Karpas-422 (cell line): ENCODE measurements at regions not wholly inside any gene's neighbourhood (a gene's known extent, or its start where the extent isn't known, plus 50 kb on each side); places are given as distances from the start of the nearest gene placed in this dataset.

ENCODE experiments used
- DNase-seq: peaks from one replicate; pipeline ENCODE4 v3.0.0-alpha.2; 2015
- H2AFZ ChIP-seq: fragments of 200-600 bp; sonication (generic); 2 replicates; pipeline ENCODE4 v1.6.1; 2014; ENCODE audit warnings: antibody characterized with exemption, low read length, mixed read lengths
- H3K27ac ChIP-seq: fragments of 200-600 bp; sonication (generic); 2 replicates; pipeline ENCODE4 v1.5.1; 2014; ENCODE audit warnings: mild to moderate bottlenecking, low read length, moderate library complexity
- H3K27me3 ChIP-seq: fragments of 200-600 bp; sonication (generic); 2 replicates; pipeline ENCODE4 v1.6.1; 2014; ENCODE audit warnings: low read length, mixed read lengths
- H3K36me3 ChIP-seq: fragments of 200-600 bp; sonication (generic); 2 replicates; pipeline ENCODE4 v1.6.1; 2014; ENCODE audit warnings: low read length, mixed read lengths; ENCODE audit not compliant: insufficient read depth
- H3K4me1 ChIP-seq: fragments of 200-600 bp; sonication (generic); 2 replicates; pipeline ENCODE4 v1.6.1; 2014; ENCODE audit warnings: mild to moderate bottlenecking, low read length, mixed read lengths
- H3K4me2 ChIP-seq: fragments of 200-600 bp; sonication (generic); 2 replicates; pipeline ENCODE4 v1.6.1; 2014; ENCODE audit warnings: low read length, low read depth, mild to moderate bottlenecking; ENCODE audit not compliant: poor library complexity, severe bottlenecking
- H3K4me3 ChIP-seq: fragments of 200-600 bp; sonication (generic); 2 replicates; pipeline ENCODE4 v1.5.1; 2014; ENCODE audit warnings: mild to moderate bottlenecking, antibody characterized with exemption, low read length, mixed read lengths
- H3K79me2 ChIP-seq: fragments of 200-600 bp; sonication (generic); 2 replicates; pipeline ENCODE4 v1.6.1; 2014; ENCODE audit warnings: mild to moderate bottlenecking, low read length, mixed read lengths
- H3K9ac ChIP-seq: fragments of 200-600 bp; sonication (generic); 2 replicates; pipeline ENCODE4 v1.6.0; 2014; ENCODE audit warnings: low read length
- H3K9me2 ChIP-seq: fragments of 200-600 bp; sonication (generic), shearing (Covaris generic); replicated peaks from 2 replicates; pipeline ENCODE4 v1.6.0; 2014; ENCODE audit warnings: mild to moderate bottlenecking, low read length, moderate library complexity; ENCODE audit not compliant: insufficient read depth
- H3K9me3 ChIP-seq: fragments of 300-700, 200-600 bp; sonication (generic); 2 replicates; pipeline ENCODE4 v1.6.1; 2014; ENCODE audit warnings: low read length, mixed read lengths
- H4K20me1 ChIP-seq: fragments of 200-600 bp; sonication (generic); 2 replicates; pipeline ENCODE4 v1.6.1; 2014; ENCODE audit warnings: mild to moderate bottlenecking, antibody characterized with exemption, low read length, low read depth; ENCODE audit not compliant: insufficient read depth

GRCh38 chr5:142259758-142260157 is 65.1 kb downstream of the SPRY4 start:
- H3K27me3 ChIP-seq: no peaks in the 10 kb centered on the region
- no peaks in the 10 kb centered on the region for H3K79me2 ChIP-seq
- no peak for DNase-seq
- H3K36me3 ChIP-seq: no peaks in the 10 kb centered on the region
- H3K4me2 ChIP-seq: no peak overlapping the region
- no peak overlapping the region for H2AFZ ChIP-seq
- no peak overlapping the region for H3K27ac ChIP-seq
- no peaks in the 10 kb centered on the region for H3K9me3 ChIP-seq
- no peak overlapping the region for H3K4me3 ChIP-seq
- no peak overlapping the region for H3K9ac ChIP-seq
- no peaks in the 10 kb centered on the region for H4K20me1 ChIP-seq
- H3K4me1 ChIP-seq: no peaks in the 10 kb centered on the region
- H3K9me2 ChIP-seq: no peaks in the 10 kb centered on the region

DNA sequence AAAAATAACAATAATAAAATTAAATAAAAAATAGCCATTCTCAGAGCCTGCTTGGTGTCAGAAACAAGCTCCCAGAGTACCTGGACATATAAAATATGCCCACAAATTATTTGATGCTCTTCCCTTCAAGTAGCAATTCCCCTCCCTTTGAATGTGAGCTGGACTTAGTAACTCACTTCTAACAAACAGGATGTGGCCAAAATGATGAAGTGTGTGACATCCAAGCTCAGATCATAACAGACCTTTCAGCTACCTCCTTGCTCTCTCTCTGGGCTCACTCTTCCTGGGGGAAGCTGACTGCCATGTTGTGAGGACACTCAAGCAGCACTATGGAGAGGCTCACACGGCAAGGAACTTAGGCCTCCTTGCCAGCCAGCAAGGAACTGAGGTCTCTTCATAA is 69.0 kb downstream of the SPRY4 start:
- Histone ChIP-seq H3K9me2 (no peaks in the 10 kb centered on the region), H3K27ac (no peak overlapping the region), H3K4me2 (no peak overlapping the region), H3K27me3 (no peaks in the 10 kb centered on the region), H4K20me1 (no peaks in the 10 kb centered on the region), H3K79me2 (no peaks in the 10 kb centered on the region), H3K9ac (no peak overlapping the region), H3K9me3 (no peaks in the 10 kb centered on the region), H2AFZ (no peak overlapping the region), H3K4me3 (no peak overlapping the region), H3K4me1 (no peaks in the 10 kb centered on the region), H3K36me3 (no peaks in the 10 kb centered on the region)
- no peak for DNase-seq

DNA sequence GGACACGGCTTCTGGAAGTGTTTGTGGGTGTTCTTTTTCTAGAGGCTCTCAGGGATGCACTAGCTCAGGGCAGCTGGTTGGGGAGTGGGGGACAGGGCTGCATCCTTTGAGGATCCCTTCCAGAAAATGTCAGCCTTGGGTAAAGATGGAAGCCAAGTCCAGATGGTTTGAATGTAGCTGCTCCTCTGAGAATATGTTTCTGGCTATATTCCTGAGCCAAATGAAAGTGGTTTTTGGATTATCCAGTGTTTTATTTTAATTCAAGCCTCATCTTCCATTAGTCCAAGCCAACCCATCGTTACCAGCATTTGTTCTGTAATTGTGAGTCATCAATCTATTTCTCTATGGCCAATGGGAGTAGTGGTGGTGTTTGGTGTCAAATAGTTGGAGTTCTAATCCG is 70.4 kb downstream of the SPRY4 start:
- H3K9ac ChIP-seq: no peak overlapping the region
- no peak overlapping the region for H3K4me2 ChIP-seq
- no peaks in the 10 kb centered on the region for H3K27me3 ChIP-seq
- H3K36me3 ChIP-seq: no peaks in the 10 kb centered on the region
- DNase-seq: no peak
- H3K4me3 ChIP-seq: no peak overlapping the region
- H4K20me1 ChIP-seq: no peaks in the 10 kb centered on the region
- H3K4me1 ChIP-seq: no peaks in the 10 kb centered on the region
- H3K79me2 ChIP-seq: no peaks in the 10 kb centered on the region
- no peaks in the 10 kb centered on the region for H3K9me3 ChIP-seq
- H3K9me2 ChIP-seq: no peaks in the 10 kb centered on the region
- H2AFZ ChIP-seq: no peak overlapping the region
- no peak overlapping the region for H3K27ac ChIP-seq

- H3K9me3 ChIP-seq: no peaks in the 10 kb centered on the region
- no peaks in the 10 kb centered on the region for H4K20me1 ChIP-seq
- H3K4me1 ChIP-seq: no peaks in the 10 kb centered on the region
- no peak overlapping the region for H3K9ac ChIP-seq
- no peak overlapping the region for H3K4me3 ChIP-seq
- no peak overlapping the region for H2AFZ ChIP-seq
- DNase-seq: no peak
- H3K27ac ChIP-seq: no peak overlapping the region
- H3K27me3 ChIP-seq: no peaks in the 10 kb centered on the region
- no peaks in the 10 kb centered on the region for H3K79me2 ChIP-seq
- H3K4me2 ChIP-seq: no peak overlapping the region
- H3K36me3 ChIP-seq: no peaks in the 10 kb centered on the region
- no peaks in the 10 kb centered on the region for H3K9me2 ChIP-seq
Measured at GRCh38 chr5:142253938-142254337, 70.9 kb downstream of the SPRY4 start.

- no peaks in the 10 kb centered on the region for H3K9me3 ChIP-seq
- no peak overlapping the region for H3K4me2 ChIP-seq
- H3K9me2 ChIP-seq: no peaks in the 10 kb centered on the region
- no peaks in the 10 kb centered on the region for H4K20me1 ChIP-seq
- H3K36me3 ChIP-seq: no peaks in the 10 kb centered on the region
- no peaks in the 10 kb centered on the region for H3K79me2 ChIP-seq
- H3K4me3 ChIP-seq: no peak overlapping the region
- no peak overlapping the region for H3K27ac ChIP-seq
- no peaks in the 10 kb centered on the region for H3K4me1 ChIP-seq
- no peak overlapping the region for H2AFZ ChIP-seq
- no peak for DNase-seq
- no peaks in the 10 kb centered on the region for H3K27me3 ChIP-seq
- H3K9ac ChIP-seq: no peak overlapping the region
Measured at GRCh38 chr5:142250119-142250518, 74.7 kb downstream of the SPRY4 start.

GRCh38 chr5:142248853-142249462 is 75.9 kb downstream of the SPRY4 start:
- Histone ChIP-seq H3K36me3 (no peaks in the 10 kb centered on the region), H3K4me2 (no peak overlapping the region), H3K9me2 (no peaks in the 10 kb centered on the region), H3K9me3 (no peaks in the 10 kb centered on the region), H3K4me3 (no peak overlapping the region), H3K79me2 (no peaks in the 10 kb centered on the region), H3K4me1 (no peaks in the 10 kb centered on the region), H4K20me1 (no peaks in the 10 kb centered on the region), H3K27me3 (no peaks in the 10 kb centered on the region), H3K9ac (no peak overlapping the region), H3K27ac (no peak overlapping the region), H2AFZ (no peak overlapping the region)
- no peak for DNase-seq

DNA sequence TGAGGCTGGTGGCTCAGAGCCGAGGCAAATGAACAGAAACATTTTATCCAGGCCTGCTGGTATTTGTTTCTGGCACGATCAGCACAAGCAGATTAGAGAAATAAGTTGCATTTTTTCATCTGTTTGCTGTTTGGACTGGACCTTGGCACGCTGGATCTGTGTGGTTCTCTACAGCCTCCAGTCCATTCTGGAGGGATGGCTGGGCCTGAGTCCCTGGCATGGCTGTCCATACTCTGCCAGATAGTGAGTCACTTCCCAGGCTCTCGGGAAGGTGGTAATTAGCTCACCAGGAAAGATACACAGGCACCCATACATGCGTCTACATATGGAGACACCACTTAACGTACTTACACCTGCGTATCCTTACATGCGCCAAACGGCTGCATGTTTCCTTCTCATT is 78.6 kb downstream of the SPRY4 start:
- H3K9me2 ChIP-seq: no peaks in the 10 kb centered on the region
- H3K27me3 ChIP-seq: no peaks in the 10 kb centered on the region
- no peak for DNase-seq
- H3K4me1 ChIP-seq: no peaks in the 10 kb centered on the region
- no peak overlapping the region for H2AFZ ChIP-seq
- no peaks in the 10 kb centered on the region for H3K9me3 ChIP-seq
- H3K4me3 ChIP-seq: no peak overlapping the region
- no peak overlapping the region for H3K9ac ChIP-seq
- no peak overlapping the region for H3K4me2 ChIP-seq
- no peaks in the 10 kb centered on the region for H3K36me3 ChIP-seq
- H3K79me2 ChIP-seq: no peaks in the 10 kb centered on the region
- H3K27ac ChIP-seq: no peak overlapping the region
- H4K20me1 ChIP-seq: no peaks in the 10 kb centered on the region

GRCh38 chr5:142245786-142246185 is 79.0 kb downstream of the SPRY4 start:
- Histone ChIP-seq H3K27ac (no peak overlapping the region), H4K20me1 (no peaks in the 10 kb centered on the region), H3K9me3 (no peaks in the 10 kb centered on the region), H3K9me2 (no peaks in the 10 kb centered on the region), H3K4me2 (no peak overlapping the region), H3K27me3 (no peaks in the 10 kb centered on the region), H3K36me3 (no peaks in the 10 kb centered on the region), H3K79me2 (no peaks in the 10 kb centered on the region), H2AFZ (no peak overlapping the region), H3K9ac (no peak overlapping the region), H3K4me1 (no peaks in the 10 kb centered on the region), H3K4me3 (no peak overlapping the region)
- DNase-seq: no peak

- H3K27me3 ChIP-seq: no peaks in the 10 kb centered on the region
- no peaks in the 10 kb centered on the region for H3K9me3 ChIP-seq
- H3K9me2 ChIP-seq: no peaks in the 10 kb centered on the region
- H3K4me1 ChIP-seq: no peaks in the 10 kb centered on the region
- H2AFZ ChIP-seq: no peak overlapping the region
- no peak overlapping the region for H3K27ac ChIP-seq
- DNase-seq: no peak
- no peaks in the 10 kb centered on the region for H4K20me1 ChIP-seq
- H3K79me2 ChIP-seq: no peaks in the 10 kb centered on the region
- no peak overlapping the region for H3K4me3 ChIP-seq
- H3K4me2 ChIP-seq: no peak overlapping the region
- H3K36me3 ChIP-seq: no peaks in the 10 kb centered on the region
- H3K9ac ChIP-seq: no peak overlapping the region
Measured at GRCh38 chr5:142244440-142244839, 80.4 kb downstream of the SPRY4 start.
